ENCODE measurements at regions not wholly inside any gene's neighbourhood (a gene's known extent, or its start where the extent isn't known, plus 50 kb on each side); places are given as distances from the start of the nearest gene placed in this dataset.
"Not testable (repeated sequence)": the region's sequence is repeated elsewhere in the genome, so short reads cannot be mapped to it uniquely, and the experiment has no call there.

DNA sequence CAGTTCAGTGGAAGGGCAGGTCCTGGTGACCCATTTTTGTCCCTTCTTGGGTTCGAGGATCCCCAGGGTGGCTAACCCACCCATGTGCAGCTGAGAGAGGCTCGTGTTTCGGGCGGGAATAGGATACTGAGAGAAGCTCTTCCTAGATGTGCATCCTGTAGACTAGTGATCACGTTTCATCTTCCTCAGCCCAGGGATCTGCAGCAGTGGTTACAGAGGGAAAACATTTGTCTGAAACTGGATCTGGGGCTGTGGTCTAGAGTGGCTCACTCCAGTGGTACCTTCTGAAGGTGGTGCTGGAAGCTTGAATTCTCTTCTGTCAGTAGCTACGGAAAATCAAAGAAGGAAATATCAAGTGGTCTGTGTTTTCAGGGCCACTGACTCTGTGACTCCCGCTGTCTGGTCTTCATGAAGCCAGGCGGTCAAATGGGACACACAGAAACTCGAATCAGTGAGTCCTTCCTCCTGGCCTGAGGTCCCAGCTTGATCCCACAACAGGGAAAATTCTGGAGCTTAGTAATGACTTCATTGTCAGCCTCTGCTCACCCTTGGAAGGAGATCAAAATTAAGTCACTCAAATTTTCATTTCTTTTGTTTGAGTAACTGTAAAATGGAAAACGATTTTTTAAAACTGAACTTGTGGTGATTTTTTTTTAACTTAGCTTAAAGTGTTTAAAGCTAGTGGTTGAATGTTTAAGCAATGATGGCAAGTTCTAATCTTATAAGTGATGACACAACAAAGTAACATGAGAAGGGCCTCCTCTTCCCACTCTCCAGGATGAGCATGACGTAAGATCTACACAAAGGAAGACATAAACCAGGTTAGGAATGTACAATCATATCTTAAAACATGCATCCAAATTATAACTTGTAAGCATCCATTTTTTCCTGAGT lies 469.3 kb upstream of the KLF6 start:
- FAIRE-seq: no peak

DNA sequence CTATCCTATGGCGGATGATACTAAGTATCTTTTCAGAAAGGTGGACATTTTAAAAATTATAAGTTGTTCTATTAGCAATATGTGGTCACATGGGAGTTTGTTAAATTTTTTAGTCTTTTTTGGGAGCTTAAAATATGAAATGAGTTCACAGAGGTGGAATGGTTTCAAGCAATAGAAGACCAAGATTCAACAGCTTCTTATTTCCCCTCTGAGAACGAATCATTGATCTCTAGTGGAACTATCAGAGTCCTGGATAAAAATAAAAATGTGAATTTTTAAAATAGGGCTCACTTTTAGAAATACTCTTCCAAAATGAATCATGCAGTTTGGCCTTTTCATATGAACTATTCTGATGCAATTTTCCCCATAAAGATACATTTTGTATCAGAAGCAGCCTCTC lies 467.7 kb upstream of the KLF6 start:
- no peak for FAIRE-seq

GRCh38 chr10:4250587-4250887 lies 465.5 kb upstream of the KLF6 start:
- no peak for FAIRE-seq

DNA sequence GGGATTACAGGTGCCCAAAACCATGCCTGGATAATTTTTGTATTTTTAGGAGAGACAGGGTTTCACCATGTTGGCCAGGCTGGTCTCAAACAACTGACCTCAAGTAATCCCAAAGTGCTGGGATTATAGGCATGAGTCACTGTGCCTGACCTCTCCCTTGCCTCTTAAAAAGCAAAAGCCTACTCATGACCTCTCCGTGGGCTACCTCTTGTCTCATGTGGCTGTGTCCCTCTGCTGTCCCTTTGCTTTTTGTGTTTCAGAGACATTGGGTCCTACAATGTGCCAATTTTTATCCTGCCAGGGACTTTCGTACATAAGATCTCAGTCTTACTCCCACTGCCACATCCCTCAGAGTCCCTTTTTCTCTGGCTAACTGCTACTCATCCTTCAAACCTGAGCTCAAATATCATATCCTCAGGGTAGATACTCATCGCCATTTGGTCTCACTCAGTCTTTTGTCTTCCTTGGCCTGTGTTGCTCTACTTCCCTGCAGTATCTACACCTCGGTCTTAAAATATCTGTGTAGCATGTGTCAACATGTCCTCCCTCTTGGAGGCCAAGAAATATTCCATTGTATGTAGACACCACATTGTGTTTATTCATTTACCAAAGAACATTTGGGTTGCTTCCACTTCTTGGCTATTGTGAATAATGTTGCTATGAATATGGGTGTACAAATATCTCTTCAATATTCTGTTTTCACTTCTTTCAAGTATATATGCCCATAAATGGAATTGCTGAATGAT lies 465.0 kb upstream of the KLF6 start:
- no peak for FAIRE-seq

DNA sequence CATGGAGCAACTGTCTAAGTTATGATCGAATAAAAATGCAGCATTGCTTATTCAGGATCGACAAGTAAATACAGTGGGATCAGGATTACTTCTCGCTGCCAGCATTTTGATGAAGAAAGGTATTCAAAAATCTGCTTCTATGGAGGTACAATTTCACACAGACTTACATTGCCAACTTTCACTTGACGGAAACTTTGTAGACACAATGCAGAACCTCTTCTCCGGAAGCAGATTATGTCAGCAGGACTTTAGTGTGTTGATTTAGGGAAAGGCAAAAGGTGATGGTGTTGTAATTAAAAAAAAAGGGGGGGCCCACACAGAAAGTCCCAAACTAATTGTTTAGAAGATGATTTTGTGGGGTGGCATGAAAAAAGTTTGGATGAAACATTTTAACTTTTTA lies 462.4 kb upstream of the KLF6 start:
- no peak for FAIRE-seq

DNA sequence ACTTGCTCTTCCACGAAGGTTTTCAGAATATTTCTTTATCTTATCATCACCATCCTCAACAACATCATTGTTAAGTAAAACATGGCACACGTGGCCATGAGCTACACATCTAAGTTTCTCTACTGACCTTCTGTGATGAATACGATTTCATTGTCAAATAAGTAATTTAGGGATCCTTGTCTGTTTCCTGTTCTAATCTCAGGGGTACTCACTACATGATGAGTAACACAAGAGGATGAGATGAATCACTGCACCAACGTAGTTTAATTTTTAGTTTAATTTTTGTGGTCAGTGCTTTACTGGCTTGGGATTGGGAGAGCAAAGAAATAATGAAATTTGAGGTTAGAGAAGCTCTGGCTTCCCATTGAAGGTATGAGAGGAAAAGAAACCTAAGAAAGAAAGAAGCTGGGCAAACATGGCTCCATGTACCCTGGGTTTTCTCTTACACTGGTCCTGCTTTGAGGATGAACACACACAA lies 461.9 kb upstream of the KLF6 start:
- no peak for FAIRE-seq

GRCh38 chr10:4243651-4244050 lies 458.6 kb upstream of the KLF6 start:
- peak; percentile 88 for FAIRE-seq

GRCh38 chr10:4243169-4243568 lies 458.2 kb upstream of the KLF6 start:
- no peak for FAIRE-seq

- FAIRE-seq: no peak
Observed at GRCh38 chr10:4242561-4243035, 457.6 kb upstream of the KLF6 start.

DNA sequence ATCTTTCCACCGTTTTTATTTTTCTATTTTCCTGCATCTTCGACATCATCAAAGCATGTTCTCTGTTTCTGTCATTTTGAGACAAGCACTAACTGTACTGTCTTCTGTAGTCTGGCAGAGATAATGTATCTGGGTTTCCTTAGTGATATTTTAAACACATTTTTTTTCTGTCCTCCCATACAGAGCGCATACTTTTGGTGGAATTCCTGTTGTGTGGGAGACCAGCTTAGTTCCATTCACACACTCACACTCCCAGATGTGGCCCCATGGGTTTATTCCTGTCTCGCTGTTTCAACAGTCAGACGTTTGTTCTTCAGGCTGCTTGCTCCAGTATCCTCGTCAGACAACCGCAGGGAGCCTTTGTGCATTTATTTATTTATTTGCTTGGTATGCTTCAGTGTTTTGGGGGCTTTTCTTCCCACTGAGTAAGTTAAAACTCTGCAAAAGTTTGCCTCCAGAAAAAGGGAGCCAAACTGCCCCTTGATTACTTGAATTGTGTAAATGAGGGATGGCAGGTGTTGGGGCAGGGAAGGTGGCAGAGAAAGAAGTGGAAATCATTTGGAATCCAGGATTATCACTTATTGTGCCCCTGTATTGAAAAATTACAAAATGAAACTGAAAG lies 456.8 kb upstream of the KLF6 start:
- FAIRE-seq: peak; percentile 92

GRCh38 chr10:4240608-4241197 lies 455.7 kb upstream of the KLF6 start:
- no peak for FAIRE-seq

DNA sequence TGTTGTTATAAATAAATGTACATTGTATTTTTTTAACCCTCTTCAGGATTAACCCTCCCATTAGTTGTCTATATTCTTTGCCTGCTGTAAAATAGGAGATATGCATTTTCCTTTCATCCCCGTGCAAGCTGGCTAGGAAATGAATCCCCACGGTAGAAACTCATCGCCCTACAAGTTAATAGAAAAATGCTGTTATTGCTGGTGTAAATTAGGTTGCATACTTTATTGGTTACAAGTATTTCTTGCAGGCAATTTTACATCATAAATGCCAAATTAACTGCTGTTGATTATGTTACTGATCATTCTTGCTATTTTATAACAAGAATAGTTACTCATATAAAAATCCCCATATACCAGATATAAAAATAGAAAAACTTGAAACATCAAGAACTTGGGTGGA lies 454.2 kb upstream of the KLF6 start:
- no peak for FAIRE-seq

GRCh38 chr10:4236905-4237304 lies 451.9 kb upstream of the KLF6 start:
- FAIRE-seq: not testable (repeated sequence)

DNA sequence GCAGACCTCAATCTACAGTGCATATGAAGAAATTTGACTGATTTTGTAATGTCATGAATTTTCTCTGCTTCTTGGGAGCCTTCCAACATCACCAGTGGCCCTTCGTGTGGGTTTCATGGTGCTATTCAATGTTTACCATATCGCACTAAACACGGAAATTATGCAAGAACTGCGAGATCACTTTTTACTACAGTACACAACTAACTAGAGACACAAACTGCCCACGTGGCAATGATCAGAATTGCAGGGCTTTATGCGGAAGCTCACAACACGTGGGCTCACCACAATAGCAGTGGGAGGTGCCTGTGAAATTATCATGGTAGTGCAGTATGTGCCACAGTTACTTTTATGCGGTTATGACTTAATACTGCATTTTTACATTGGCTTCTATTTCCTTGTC lies 449.7 kb upstream of the KLF6 start:
- FAIRE-seq: no peak

- no peak for FAIRE-seq
Observed at GRCh38 chr10:4231439-4231838, 446.4 kb upstream of the KLF6 start.

DNA sequence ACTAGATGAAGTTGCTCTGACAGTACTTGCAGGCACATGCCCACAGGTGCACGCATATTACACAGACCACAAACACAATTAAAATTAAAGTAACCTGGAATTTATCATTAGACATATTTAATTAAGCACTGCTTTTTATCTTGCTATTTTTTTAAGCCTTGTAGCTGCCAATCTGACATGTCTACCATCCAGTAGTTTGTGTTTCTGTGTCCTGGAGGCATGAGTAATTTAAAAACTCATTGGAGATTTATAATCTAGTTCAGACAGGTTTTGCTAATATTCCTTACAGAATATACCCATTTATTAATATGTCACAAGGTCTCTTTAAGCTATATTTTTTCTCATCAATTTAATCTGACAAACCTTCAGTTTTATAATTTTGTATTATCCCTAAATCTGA lies 445.0 kb upstream of the KLF6 start:
- no peak for FAIRE-seq

DNA sequence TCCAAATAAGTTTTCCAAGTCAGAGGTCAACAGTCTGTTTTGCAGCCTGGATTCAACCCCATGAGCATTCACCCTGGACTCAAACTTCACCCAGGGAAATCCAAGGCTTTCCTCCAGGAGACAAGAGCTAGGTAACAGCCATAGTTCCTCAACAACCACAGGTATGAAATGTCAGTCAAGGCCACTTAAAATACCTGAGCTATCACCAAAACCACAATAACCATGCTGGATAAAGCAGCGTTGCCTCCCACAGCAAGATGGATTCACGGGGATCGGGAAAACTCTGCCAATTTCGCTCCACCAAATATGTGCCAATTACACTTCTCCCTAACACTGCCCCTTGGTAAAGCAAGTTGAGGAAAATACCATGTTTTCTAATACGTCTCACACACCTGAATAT lies 444.1 kb upstream of the KLF6 start:
- FAIRE-seq: no peak

DNA sequence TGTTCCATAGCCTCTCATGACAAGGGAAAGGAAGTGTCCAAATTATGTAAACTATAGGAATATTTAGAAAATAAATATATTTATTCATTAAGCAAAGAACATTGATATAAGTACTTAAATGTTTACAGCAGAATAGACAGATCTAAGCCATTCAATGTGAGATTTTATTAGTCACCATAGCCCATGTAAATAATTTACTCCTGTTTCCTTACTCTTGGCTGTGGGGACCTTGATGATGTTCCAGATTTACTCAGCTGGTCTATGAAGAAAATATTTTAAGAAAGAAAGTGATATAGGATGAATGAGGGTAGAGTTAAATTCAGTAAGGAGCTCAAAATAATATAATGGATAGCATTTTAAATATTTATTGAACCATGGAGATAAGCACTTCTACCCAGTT lies 442.6 kb upstream of the KLF6 start:
- FAIRE-seq: no peak

DNA sequence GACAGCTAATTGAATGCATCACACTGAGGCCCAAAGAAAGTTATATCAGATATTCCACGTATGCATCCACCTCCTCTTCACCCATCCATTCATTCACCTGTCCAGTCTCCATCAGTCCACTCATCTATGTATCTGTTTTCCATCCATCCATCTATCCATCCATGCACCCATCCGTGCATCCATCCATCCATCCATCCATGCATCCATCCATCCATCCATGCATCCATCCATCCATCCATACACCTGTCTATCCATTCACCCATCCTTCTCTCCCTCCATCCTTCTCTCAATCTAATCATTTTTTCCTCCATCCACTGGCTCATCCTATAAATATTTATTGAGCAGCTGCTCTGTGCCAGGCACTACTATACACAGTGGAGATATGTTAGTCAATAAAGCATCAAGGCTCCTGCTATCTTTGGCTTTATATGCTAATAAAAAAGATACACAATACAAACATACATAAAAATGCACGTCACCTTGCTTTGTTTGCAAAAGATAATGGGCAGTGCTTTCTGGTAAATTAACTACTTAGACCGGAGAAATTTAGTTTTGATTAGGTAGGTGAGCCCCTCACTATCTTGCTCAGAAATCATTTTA lies 442.0 kb upstream of the KLF6 start:
- FAIRE-seq: no peak

GRCh38 chr10:4224178-4224577 lies 439.2 kb upstream of the KLF6 start:
- no peak for FAIRE-seq

- FAIRE-seq: not testable (repeated sequence)
Observed at GRCh38 chr10:4221310-4221709, 436.3 kb upstream of the KLF6 start.

- FAIRE-seq: no peak
Observed at GRCh38 chr10:4219901-4220300, 434.9 kb upstream of the KLF6 start.

- FAIRE-seq: no peak
Observed at GRCh38 chr10:4217653-4218052, 432.6 kb upstream of the KLF6 start.
